GM12872 (cell line): ENCODE measurements at regions not wholly inside any gene's neighbourhood (a gene's known extent, or its start where the extent isn't known, plus 50 kb on each side); places are given as distances from the start of the nearest gene placed in this dataset.

Experiments used
- CTCF ChIP-seq: IDR thresholded peaks from 3 replicates; pipeline ENCODE4 v1.5.1; 2011; ENCODE audit warnings: low read depth, mild to moderate bottlenecking, low read length, moderate library complexity; ENCODE audit not compliant: insufficient read depth

GRCh38 chr2:120810639-120811038 is 75.0 kb downstream of the GLI2 start:
- no peak for TF ChIP-seq CTCF

- no peak for TF ChIP-seq CTCF
Measured at GRCh38 chr2:120812866-120813265, 77.2 kb downstream of the GLI2 start.

- TF ChIP-seq CTCF = no peak
Measured at GRCh38 chr2:120814352-120814751, 78.7 kb downstream of the GLI2 start.

DNA sequence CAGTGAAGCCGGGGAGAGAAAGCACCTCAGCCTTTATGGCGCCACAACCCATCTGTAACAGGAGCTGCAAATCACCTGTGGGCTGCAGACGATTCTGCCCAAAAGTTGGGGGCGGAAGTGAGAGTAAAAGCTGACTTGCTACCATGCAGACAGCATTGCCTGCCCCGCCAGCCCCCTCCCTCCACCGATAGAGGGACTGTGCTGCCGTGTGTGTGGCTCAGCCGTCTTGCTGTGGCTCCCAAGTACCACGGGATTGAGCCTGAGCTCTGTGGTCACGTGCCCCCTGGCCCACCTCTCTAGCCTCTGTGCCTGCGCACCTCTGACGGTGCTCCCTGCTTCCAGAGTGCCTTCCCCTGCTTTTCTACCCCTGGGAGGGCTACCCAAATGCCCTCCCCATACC is 79.6 kb downstream of the GLI2 start:
- TF ChIP-seq CTCF = no peak

DNA sequence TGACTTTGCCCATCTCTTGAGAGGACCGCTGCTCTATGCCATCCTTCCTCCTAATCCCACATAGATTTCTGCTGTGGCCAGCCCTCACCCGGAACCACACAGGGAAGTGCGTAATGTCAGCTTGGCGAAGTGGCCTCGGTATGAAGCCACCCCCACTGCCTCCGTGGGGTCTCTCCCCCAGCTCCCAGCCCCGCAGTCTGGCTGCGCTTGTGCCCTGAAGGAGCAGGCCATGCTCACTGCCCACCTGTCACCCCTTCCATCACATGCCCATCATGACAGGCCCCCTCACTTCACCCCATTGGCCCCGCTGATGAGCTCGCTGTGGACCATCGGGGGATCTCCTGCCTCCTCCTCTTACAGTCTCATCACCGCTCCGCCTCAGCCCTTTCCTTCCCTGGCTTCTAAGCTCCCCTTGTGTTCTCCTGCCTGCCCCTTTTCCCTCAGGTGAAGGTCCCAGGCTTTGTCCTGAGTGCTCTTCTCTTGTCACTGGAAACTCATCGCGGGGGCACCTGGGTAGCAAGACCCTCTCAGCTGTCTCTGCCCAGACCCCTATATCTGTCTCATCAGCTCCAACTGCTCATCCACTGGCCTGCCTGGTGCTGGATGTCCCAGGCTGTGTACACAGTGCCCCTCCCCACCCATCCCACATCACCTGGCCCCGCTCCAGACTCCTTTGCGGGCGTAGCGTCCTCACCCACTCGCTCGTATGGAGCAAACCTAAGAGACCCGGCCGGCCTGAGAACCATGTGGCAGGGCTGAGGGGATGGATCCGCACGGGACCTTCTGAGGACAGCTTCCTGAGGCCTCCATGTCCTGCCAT is 81.7 kb downstream of the GLI2 start:
- no peak for TF ChIP-seq CTCF

DNA sequence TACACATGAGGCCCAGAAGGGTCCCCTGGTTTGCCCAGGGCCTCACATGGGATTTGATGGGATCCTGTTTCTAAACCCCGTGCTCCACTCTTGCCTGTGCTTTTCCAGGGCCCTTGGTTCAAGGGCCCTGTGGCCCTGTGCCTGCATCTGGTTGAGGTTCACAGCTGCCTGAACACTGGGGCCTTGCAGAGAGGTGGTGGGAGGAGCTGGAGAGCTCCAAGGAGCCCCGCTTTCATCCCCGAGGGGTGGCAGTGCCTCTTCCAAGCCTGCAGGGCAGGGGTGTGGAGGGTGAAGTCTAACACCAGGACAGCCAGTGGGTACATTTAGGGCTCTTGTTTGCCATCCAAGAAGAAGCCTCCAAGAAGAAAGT is 82.3 kb downstream of the GLI2 start:
- TF ChIP-seq CTCF = no peak

- TF ChIP-seq CTCF = no peak
Measured at GRCh38 chr2:120818441-120818920, 82.8 kb downstream of the GLI2 start.
